Activated CD4-positive, CD25-positive, alpha-beta regulatory T cell treated with anti-CD3 and anti-CD28 coated beads, Interleukin-2, amount 50 U/mL, for 72 hours (primary cell): ENCODE measurements at regions not wholly inside any gene's neighbourhood (a gene's known extent, or its start where the extent isn't known, plus 50 kb on each side); places are given as distances from the start of the nearest gene placed in this dataset.
"Not testable (repeated sequence)": the region's sequence is repeated elsewhere in the genome, so short reads cannot be mapped to it uniquely, and the experiment has no call there.

ENCODE experiments used
- DNase-seq: peaks from one replicate; pipeline ENCODE4 v3.0.0; 2021

DNA sequence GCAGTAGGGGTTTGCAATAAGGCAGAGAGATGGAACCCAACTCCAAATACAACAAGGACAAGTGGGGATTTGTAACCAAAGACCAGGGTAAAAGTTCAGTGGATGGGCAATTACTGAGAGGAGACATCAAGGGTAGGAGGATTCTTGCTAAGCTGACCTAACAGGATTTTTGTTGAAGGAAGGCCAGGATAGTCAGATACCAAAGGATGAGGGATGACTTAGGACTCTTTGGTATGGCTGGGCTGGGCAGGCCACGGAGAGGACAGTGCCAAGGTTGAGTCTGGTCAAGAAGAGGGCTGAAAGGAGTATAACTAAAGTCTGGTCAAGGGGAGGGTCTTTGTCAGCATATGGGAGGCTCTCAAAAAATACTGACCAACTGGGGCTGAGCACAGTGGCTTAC lies 85.3 kb upstream of the UBE2E2 start:
- no peak for DNase-seq

DNA sequence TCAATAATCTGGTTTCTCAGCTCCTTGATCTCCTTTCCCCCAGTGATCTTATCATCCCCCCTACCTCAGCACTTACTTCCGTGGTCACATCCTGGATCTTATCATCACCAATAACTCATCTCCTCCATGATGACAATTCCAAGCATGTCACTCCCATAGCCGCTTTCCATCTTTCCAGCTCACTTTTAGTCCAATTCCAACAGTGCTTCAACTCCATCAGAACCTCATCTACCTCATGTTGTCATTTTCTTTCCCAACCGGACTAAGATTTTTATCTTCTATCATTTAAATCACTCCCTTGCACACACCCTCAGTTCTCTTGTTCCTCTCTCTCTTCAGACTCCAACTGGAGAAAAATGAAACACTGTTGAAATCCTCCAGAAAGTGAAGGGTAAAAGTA lies 75.9 kb upstream of the UBE2E2 start:
- no peak for DNase-seq

DNA sequence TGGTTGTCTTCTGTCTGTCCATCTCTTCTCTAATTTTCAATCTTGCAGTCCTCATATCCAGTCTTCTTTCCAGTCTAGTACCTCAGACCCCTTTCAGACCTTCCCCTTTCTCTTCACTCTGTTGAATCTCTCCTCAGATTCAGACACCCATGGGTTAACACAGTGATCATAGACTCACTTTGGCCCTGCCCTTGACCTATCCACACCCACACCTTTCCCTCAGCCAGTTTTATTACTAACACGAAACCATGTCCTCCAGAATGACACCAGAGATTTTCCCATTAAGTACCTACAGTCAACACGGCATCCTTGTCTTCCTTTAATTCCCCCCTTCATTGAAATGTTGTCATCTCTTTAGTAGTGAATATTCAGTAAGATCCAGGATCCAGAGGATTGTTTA lies 74.5 kb upstream of the UBE2E2 start:
- no peak for DNase-seq

DNA sequence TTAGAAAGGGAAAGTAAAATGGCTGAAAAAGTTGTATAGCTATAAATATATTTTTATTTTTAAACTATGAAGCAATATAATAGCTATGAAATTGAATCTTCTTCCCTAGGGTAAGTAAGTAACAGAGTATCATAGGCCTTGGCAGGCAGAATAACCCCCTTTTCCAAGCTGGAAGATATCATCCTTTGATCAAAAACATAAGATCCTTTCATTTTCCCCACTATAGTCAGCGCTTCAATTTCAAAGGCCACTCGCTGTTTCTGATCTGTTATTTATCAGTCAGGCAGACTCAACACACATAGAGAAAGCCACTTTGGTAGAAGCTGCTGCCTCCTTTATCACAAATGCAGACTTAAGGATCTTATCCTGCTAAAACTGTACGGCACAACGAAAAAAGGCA lies 74.0 kb upstream of the UBE2E2 start:
- no peak for DNase-seq

DNA sequence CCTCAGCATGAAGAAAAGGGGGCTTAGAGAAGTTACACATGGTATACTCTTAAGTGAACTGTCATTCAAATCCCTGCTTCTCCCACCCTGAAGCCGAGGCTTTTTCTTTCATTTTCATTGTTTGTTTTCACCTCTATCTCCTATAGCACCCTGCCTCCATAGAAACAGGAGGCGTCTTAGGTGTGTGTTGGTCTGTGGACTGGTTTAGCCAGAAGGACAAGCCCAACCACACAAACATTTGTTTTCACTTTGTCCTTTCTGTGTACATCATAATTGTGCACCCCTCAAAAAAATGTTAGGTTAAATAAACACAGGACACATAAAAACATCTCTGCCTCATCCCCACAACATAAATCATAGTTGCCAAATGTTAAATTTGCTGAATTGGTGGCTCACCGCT lies 73.3 kb upstream of the UBE2E2 start:
- DNase-seq, result no peak

DNA sequence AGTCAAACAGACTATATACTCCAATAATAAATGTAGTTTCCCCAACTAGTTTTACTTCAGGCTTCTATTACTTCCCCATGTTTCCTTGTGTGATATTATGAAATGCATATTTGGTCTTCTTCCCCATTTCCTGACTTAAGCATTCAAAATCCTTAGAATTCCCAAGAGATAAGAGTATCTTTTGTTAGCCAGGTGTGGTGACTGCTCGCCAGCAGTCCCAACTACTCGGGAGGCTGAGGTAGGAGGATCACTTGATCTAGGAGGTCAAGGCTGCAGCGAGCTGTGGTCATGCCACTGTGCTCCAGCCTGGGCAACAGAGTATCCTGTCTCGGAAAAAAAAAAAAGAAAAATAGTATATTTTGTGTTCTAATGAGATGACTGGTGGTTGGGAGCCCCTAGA lies 72.7 kb upstream of the UBE2E2 start:
- DNase-seq, result no peak

DNA sequence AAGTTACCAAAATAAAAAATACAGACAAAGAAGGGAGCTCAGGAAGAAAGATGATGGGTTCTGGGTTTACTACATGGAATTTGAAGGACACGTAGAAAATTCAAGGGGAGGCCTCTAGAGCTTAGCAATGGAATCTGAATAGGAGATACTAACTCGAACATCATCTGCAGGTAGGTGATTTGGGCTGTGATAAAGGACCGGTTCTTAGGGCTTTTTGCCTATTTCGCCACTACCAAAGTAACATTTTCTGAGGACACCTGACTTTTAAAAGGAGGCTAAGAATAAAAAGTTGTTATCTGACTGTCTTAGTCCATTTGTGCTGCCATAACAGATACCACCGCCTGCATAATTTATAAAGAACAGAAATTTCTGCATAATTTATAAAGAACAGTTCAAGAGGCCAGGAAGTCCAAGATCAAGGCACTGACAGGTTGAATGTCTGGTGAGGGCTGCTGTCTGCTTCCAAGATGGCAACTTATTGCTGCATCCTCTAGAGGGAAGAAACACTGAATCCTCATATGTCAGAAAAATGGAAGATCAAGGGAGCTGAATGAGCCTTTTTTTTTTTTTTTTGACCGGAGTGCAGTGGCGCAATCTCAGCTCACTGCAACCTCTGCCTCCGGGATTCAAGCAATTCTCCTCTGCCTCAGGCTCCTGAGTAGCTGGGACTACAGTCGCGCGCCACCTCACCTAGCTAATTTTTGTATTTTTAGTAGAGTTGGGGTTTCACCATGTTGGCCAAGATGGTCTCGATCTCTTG lies 67.9 kb upstream of the UBE2E2 start:
- no peak for DNase-seq

DNA sequence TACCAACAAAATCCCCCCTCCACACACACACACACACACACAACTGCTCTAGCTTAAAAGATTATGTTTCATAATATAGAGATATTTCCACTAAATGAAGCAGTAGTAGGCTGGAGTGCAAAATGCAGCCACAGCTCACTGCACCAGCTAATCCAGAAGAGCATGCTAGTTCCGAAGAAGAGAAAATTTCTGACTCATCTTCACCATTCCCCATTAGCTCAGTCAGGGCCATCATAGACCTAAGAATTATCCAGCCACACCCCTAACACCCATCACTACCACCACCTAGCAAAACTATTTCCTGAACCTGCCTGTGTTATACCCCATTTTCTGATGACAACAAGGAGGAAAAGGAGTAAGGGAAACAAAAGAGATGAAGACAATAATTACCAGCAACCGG lies 67.1 kb upstream of the UBE2E2 start:
- no peak for DNase-seq

DNA sequence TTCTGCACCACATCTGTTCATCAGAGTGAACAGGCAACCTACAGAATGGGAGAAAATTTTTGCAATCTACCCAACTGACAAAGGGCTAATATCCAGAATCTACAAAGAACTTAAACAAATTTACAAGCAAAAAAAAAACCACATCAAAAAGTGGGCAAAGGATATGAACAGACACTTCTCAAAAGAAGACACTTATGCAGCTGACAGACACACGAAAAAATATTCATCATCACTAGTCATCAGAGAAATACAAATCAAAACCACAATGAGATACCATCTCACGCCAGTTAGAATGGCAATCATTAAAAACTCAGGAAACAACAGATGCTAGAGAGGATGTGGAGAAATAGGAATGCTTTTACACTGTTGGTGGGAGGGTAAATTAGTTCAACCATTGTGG lies 59.1 kb upstream of the UBE2E2 start:
- DNase-seq, result not testable (repeated sequence)

DNA sequence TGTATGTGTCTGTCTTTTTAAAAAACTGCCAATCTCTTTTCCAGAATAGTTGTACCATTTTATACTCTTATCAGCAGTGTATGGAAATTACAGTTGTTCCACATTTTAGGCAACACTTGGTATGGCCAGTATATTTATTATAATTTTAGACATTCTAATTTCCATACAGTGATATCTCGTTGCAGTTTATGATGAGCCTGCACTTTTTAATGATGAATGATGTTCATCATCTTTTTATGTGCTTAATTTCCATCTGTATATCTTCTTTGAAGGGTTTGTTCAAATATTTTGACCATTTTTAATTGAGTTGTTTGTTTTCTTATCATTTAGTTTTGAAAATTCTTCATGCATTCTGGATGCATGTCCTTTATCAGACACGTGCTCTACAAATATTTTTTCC lies 57.0 kb upstream of the UBE2E2 start:
- no peak for DNase-seq

DNA sequence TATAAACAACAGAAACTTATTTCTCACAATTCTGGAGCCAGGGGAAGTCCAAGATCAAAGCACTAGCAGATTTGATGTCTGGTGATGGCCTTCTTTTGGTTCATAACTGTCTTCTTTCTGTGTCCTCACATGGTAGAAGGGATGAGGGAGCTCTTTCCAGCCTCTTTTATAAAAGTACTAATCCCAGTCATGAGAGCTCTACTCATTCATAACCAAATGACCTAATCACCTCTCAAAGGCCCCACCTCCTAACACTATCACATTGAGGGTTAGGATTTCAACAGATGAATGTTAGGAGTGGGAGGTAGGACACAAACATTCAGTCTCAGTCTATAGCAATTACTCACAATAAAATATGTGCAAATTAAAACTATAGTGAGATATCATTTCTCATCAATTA lies 50.1 kb upstream of the UBE2E2 start:
- no peak for DNase-seq
